ENCODE measurements at regions not wholly inside any gene's neighbourhood (a gene's known extent, or its start where the extent isn't known, plus 50 kb on each side); places are given as distances from the start of the nearest gene placed in this dataset.

- no peak for TF ChIP-seq CTCF (IDR thresholded peaks at IDR 0.05; ENCODE audit: insufficient read depth, low read depth, low read length)
- TF ChIP-seq EZH2 (IDR thresholded peaks at IDR 0.05; ENCODE audit: insufficient read depth, low read length), result no peak
- H3K4me3 ChIP-seq (ENCODE audit: insufficient read depth, low read depth, low read length), result no peak overlapping the region
- H2AFZ ChIP-seq (ENCODE audit: low read depth, low read length), result no peak overlapping the region
- no peaks in the 10 kb centered on the region for H3K27me3 Mint-ChIP-seq (ENCODE audit: low read depth, unreplicated experiment)
- DNase-seq (ENCODE audit: low read depth) (no peak), FAIRE-seq (no peak)
- H3K27me3 ChIP-seq (ENCODE audit: insufficient read depth, low read length), result no peaks in the 10 kb centered on the region
- H3K9me3 ChIP-seq (ENCODE audit: insufficient read depth, low read depth, low read length), result no peaks in the 10 kb centered on the region
- H3K36me3 ChIP-seq (ENCODE audit: insufficient read depth, low read length), result no peaks in the 10 kb centered on the region
- peaks cover 8% of the 10 kb centered on the region for H3K4me1 Mint-ChIP-seq (ENCODE audit: low read depth, unreplicated experiment)
- peaks cover 2% of the 10 kb centered on the region for H3K9me3 Mint-ChIP-seq (ENCODE audit: unreplicated experiment)
- no peaks in the 10 kb centered on the region for H3K36me3 Mint-ChIP-seq (ENCODE audit: low read depth, unreplicated experiment)
- peaks cover 9% of the 10 kb centered on the region for H3K4me1 ChIP-seq (ENCODE audit: insufficient read depth, low read length)
- H3K27ac ChIP-seq (ENCODE audit: low read depth, low read length), result no peak overlapping the region
- no peaks in the 10 kb centered on the region for H4K20me1 ChIP-seq (ENCODE audit: insufficient read depth, low read length)
- H3K79me2 ChIP-seq (ENCODE audit: insufficient read depth, low read length), result no peaks in the 10 kb centered on the region
- no peak overlapping the region for H3K9ac ChIP-seq (ENCODE audit: low read length)
- H3K27ac Mint-ChIP-seq (ENCODE audit: unreplicated experiment), result no peak overlapping the region
- H3K4me2 ChIP-seq (ENCODE audit: low read length), result no peak overlapping the region
- no peak overlapping the region for H3K4me3 Mint-ChIP-seq (ENCODE audit: unreplicated experiment)
Observed at GRCh38 chr11:103637831-103638230, 398.6 kb upstream of the DDI1 start.

GRCh38 chr11:103644676-103645075 lies 391.8 kb upstream of the DDI1 start:
- H2AFZ ChIP-seq (ENCODE audit: low read depth, low read length), result no peak overlapping the region
- no peak for FAIRE-seq
- no peaks in the 10 kb centered on the region for H3K9me3 ChIP-seq (ENCODE audit: insufficient read depth, low read depth, low read length)

More at GRCh38 chr11:103644676-103645075, 391.8 kb upstream of the DDI1 start:
- TF ChIP-seq EZH2 (IDR thresholded peaks at IDR 0.05; ENCODE audit: insufficient read depth, low read length) (no peak), CTCF (IDR thresholded peaks at IDR 0.05; ENCODE audit: insufficient read depth, low read depth, low read length) (no peak)
- H3K4me3 Mint-ChIP-seq (ENCODE audit: unreplicated experiment), result no peak overlapping the region
- H3K27me3 ChIP-seq (ENCODE audit: insufficient read depth, low read length), result no peaks in the 10 kb centered on the region
- DNase-seq (ENCODE audit: low read depth), result no peak
- H3K27ac ChIP-seq (ENCODE audit: low read depth, low read length), result no peak overlapping the region
- H3K27ac Mint-ChIP-seq (ENCODE audit: unreplicated experiment), result no peak overlapping the region
- H3K4me3 ChIP-seq (ENCODE audit: insufficient read depth, low read depth, low read length), result no peak overlapping the region
- no peaks in the 10 kb centered on the region for H3K36me3 Mint-ChIP-seq (ENCODE audit: low read depth, unreplicated experiment)
- no peaks in the 10 kb centered on the region for H3K36me3 ChIP-seq (ENCODE audit: insufficient read depth, low read length)
- no peaks in the 10 kb centered on the region for H3K27me3 Mint-ChIP-seq (ENCODE audit: low read depth, unreplicated experiment)
- H3K9me3 Mint-ChIP-seq (ENCODE audit: unreplicated experiment), result peaks cover 4% of the 10 kb centered on the region
- H4K20me1 ChIP-seq (ENCODE audit: insufficient read depth, low read length), result no peaks in the 10 kb centered on the region
- H3K4me1 ChIP-seq (ENCODE audit: insufficient read depth, low read length), result peaks cover 3% of the 10 kb centered on the region
- no peak overlapping the region for H3K9ac ChIP-seq (ENCODE audit: low read length)
- H3K79me2 ChIP-seq (ENCODE audit: insufficient read depth, low read length), result no peaks in the 10 kb centered on the region
- H3K4me1 Mint-ChIP-seq (ENCODE audit: low read depth, unreplicated experiment), result no peaks in the 10 kb centered on the region
- H3K4me2 ChIP-seq (ENCODE audit: low read length), result no peak overlapping the region
